ENCODE measurements at regions not wholly inside any gene's neighbourhood (a gene's known extent, or its start where the extent isn't known, plus 50 kb on each side); places are given as distances from the start of the nearest gene placed in this dataset.
A peak's percentile ranks its signal among the peaks of the same experiment; 100 is the strongest.
"Not testable (repeated sequence)": the region's sequence is repeated elsewhere in the genome, so short reads cannot be mapped to it uniquely, and the experiment has no call there.

DNA sequence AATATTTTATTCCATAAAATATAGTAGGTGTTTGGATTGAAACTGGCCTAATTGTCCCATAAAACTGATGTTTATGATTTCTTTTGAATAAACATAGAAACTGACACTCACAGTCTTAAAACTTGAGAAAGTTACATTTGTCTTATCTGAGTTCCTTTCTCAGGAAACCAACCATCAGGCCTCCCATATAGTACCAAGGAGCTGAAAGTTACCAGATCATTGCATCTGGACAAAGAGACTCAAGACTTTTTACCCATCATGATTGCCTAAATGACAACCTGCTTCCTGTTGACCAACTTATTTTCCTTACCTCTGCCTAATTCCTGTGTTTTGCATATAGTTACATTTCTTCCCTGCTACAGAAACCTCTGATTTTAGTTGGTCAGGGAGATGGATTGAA, 137.0 kb upstream of the XPO1 start:
- H3K27me3 Mint-ChIP-seq: no peaks in the 10 kb centered on the region
- peaks cover 18% of the 10 kb centered on the region for H3K9me3 Mint-ChIP-seq
- no peak overlapping the region for H3K27ac Mint-ChIP-seq
- no peak overlapping the region for H3K4me3 Mint-ChIP-seq
- H3K36me3 Mint-ChIP-seq (ENCODE audit: low read depth): no peaks in the 10 kb centered on the region
- DNase-seq: no peak
- peaks cover 19% of the 10 kb centered on the region for H3K4me1 Mint-ChIP-seq (ENCODE audit: low read depth)

DNA sequence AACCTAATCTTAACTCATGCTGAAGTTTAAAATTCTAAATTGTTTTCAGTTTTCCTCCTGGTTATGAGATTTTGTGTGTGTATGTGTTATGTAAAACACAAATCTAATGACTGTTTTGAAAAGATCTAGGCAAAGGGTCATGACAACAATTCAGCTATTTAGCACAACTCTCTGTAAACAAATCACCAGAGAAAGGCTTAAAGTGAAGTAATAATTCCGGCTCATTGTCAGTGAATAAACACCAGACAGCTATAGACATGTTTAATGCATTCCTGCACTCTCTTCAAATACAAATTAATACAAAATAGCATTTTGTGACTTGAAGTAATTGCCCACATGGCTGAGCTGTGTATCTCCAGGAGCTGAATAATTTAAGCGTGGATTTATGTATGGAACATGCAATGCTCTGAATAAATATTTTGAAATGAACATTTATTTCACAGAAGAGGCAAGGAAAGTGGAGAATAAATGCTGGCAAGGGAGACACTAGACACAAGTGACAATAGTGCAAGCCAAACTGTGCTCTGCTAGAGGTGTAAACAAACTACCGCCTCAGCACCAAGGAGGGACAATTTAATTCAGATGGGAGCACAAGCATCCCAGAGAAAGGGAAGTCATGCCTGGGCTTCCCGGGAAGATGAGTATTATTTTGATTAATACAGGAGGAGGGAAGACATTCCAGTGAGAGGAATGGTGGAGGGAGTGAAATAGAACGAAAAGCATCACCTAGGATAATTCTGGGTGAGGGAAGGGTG, 133.6 kb upstream of the XPO1 start:
- Mint-ChIP-seq H3K27me3 (no peaks in the 10 kb centered on the region), H3K36me3 (ENCODE audit: low read depth) (no peaks in the 10 kb centered on the region), H3K9me3 (peaks cover 18% of the 10 kb centered on the region), H3K4me3 (no peak overlapping the region), H3K27ac (peak overlapping the region; percentile 72), H3K4me1 (ENCODE audit: low read depth) (peaks cover 20% of the 10 kb centered on the region)
- DNase-seq: no peak

DNA sequence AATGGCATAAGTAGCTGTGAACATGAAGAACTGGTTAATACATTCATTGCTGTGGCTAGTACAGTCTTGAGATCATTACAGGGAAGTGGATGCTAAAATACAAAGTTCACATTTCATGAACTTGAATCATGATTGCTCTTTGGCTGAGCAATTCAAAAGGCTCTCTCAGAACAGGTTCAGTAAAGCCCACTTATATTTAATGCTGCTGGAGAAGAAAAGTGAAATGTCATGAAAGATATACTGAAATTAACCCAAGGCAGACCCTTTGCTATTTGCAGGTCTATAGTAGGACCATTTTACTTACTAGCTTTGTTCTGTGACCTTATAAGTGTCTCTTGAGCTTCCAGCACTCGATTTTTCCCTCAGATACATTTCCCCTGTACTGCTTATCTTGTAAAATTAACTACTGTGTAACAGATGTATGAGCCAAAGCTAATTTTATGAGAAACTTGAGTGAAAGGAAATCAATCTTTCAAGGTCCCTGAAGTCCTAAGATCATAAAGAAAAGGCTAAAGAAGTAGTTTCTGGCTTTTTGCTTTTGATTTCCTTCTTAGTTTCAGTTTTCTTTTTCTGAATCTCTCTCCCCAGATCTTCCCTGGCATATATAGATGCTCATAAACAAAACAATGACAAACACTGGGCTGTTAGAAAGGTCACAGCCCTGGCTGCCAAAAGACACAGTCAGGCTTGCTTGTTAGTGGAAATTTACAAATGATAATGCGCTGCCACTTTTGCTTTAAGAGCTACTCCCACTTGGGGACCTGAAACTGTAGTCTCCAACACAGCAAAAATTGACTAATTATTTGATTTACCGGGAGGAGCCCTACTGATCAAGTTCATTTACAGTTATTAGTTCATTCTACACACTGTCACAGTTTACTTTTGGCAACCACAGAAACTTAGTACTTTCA, 132.7 kb upstream of the XPO1 start:
- no peak for DNase-seq
- Mint-ChIP-seq H3K4me1 (ENCODE audit: low read depth) (peaks cover 20% of the 10 kb centered on the region), H3K4me3 (peak overlapping the region; percentile 25), H3K27me3 (no peaks in the 10 kb centered on the region), H3K36me3 (ENCODE audit: low read depth) (no peaks in the 10 kb centered on the region), H3K9me3 (peaks cover 16% of the 10 kb centered on the region), H3K27ac (peak overlapping the region; percentile 72)

DNA sequence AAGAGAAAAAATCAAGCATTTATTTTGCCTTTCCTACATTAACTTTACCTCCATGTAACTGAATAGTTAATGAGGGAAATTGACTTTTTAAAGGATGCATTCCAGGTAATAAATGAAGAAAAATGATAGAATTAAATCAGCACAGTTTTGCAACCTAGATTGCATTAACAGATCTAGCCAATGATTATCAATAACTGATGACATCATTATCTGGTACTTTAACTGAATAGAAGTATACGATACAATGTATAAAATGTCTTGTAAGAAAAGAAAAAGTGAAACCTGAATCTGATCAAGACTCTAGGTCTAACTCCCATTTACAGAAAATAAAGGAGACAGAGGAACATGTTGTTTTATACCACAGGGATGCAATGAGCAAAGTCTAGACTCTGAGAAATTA, 126.0 kb upstream of the XPO1 start:
- peaks cover 4% of the 10 kb centered on the region for H3K4me1 Mint-ChIP-seq (ENCODE audit: low read depth)
- H3K36me3 Mint-ChIP-seq (ENCODE audit: low read depth): no peaks in the 10 kb centered on the region
- no peaks in the 10 kb centered on the region for H3K9me3 Mint-ChIP-seq
- no peak overlapping the region for H3K4me3 Mint-ChIP-seq
- no peak overlapping the region for H3K27ac Mint-ChIP-seq
- H3K27me3 Mint-ChIP-seq: no peaks in the 10 kb centered on the region
- no peak for DNase-seq

DNA sequence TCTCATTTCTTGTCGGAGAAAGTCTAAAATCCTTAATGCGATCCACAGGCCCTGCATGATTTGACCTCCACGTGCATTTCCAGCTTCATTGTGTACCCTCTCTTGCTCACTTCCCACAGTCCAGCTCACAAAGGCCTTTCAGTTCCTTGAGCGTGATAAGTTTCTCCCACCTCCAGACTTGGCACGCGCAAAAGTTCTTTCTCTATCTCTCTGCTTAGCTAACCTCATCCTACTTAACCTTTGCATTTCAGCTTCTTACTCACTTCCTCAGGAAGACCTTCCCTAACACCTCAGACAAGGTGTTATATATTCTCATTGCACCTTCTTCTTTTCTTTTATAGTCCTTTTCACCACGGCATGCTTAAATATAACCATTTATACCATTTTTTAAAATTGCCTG, 124.8 kb upstream of the XPO1 start:
- Mint-ChIP-seq H3K27ac (no peak overlapping the region), H3K36me3 (ENCODE audit: low read depth) (no peaks in the 10 kb centered on the region)

DNA sequence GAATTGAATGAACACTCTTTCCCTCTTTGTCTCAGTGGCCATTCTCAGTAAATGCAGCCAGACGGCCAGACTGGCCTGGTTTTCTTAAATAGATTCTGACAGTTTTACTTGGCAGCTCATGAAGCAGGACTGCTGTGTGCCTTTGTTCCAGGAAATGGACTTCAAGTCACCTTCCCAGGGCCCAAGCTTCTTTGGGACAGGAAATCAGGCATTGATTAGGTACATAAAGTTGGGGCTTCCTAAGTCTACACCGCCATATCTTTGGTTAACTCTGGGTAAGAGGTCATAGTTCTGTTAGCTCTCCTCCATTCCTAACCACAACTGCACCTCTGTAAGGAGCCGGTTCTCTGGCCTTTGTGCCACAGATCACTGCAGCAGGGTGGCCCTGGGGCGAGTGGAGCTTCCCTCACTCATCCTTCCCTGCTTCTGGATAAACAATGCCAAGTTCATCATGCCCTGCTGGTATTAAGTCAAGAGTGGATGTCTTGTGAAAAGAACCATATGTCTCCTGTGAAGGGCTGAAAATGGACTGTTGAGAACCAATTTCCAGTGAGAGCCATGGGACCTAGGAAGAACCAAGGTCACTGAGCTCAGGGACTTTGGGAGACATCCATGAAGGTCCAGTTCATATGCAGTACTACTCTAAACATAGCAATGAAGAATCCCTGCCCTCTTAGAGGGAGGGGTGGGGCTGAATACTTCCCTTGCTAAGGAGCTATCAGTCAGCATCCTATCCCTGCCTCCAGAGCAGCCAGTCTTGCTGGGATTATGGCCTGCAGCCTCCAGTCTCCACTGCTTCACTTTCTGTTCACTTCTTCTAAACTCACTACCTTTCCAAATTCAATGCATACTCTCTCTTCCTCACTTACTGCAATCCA, 122.6 kb upstream of the XPO1 start:
- Mint-ChIP-seq H3K4me1 (ENCODE audit: low read depth) (peaks cover 4% of the 10 kb centered on the region), H3K4me3 (no peak overlapping the region), H3K27ac (no peak overlapping the region), H3K36me3 (ENCODE audit: low read depth) (no peaks in the 10 kb centered on the region), H3K27me3 (no peaks in the 10 kb centered on the region), H3K9me3 (no peaks in the 10 kb centered on the region)
- DNase-seq: no peak

More for the DNA sequence above, 124.8 kb upstream of the XPO1 start:
- H3K4me1 Mint-ChIP-seq (ENCODE audit: low read depth): peaks cover 4% of the 10 kb centered on the region
- no peaks in the 10 kb centered on the region for H3K27me3 Mint-ChIP-seq
- no peak overlapping the region for H3K4me3 Mint-ChIP-seq
- H3K9me3 Mint-ChIP-seq: no peaks in the 10 kb centered on the region
- no peak for DNase-seq

DNA sequence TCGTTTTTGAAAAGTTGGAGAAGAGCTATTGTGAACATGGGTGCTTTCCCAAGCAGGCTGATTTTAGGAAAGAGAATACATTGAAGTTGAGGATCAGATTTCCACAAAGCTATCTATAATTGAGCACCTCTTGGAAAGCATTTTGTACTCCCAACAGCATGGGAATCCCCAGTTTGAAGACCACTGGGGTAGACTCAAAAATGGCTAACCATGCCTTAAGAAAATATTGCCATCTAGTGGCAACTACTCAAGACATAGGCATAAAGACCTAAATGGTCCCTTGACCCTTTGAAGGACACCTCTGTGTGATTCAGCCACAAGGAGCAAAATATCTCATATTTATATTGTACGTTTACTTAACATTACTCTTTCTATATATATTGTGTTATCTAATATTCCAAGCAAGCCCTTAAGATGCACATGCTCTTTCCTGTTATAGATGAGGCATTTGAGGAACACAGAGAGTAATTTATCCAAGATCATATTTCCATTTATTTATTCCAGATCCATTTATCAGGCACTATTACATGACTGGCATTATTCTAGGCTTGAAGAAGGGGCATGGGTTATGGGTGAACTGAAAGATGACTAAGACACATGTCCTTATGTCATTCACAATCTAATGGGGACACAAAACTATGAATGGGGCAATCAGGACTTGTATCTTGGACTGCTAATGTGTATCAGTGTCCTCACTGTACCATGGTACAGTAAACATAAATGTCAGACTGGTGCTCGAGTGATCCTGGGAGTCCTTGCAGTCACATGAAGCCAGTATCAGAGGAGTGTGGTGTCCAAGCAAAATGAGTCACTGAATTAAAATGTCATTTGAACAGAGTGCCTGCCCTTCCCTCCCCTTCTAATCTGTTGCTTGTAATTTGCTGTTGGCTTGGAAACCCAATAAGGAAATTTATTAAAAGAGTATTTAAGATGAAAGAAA, 121.0 kb upstream of the XPO1 start:
- DNase-seq: no peak

DNA sequence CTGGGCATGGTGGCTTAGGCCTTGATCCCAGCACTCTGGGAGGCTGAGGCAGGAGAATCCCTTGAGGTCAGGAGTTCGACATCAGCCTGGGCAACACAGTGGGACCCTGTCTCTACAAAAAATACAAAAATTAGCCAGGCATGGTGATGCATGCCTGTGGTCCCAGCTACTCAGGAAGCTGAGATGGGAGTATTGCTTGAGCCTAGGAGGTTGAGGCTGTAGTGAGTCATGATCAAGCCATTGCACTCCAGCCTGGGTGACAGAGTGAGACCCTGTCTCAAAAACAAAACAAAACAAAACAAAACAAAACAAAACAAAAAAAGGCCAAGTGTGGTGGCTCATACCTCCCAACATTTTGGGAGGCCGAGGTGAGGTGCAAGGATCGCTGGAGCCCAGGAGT, 111.8 kb upstream of the XPO1 start:
- H3K27ac Mint-ChIP-seq, H3K27me3 Mint-ChIP-seq: not testable (repeated sequence)

More for the DNA sequence above, 121.0 kb upstream of the XPO1 start:
- Mint-ChIP-seq H3K27ac (no peak overlapping the region), H3K4me3 (no peak overlapping the region), H3K27me3 (no peaks in the 10 kb centered on the region), H3K9me3 (no peaks in the 10 kb centered on the region), H3K36me3 (ENCODE audit: low read depth) (no peaks in the 10 kb centered on the region), H3K4me1 (ENCODE audit: low read depth) (peaks cover 4% of the 10 kb centered on the region)

DNA sequence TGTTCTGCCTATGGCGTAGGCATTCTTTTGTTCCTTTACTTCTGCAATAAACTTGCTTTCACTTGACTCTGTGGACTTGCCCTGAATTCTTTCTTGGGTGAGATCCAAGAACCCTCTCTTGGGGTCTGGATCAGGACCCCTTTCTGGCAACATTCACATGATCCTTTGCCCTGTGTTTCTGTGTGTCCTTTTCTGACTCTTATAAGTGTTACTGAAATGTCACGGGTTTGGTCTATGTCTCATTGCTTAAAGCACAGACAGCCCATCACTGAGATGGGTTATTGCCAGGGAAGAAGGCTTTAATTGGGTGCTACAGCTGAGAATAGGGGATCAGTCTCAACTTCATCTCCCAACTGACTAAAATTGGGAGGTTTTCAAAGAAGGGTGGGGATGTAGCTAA, 110.9 kb upstream of the XPO1 start:
- Mint-ChIP-seq H3K4me1 (ENCODE audit: low read depth) (no peaks in the 10 kb centered on the region), H3K9me3 (peaks cover 16% of the 10 kb centered on the region), H3K27ac (no peak overlapping the region), H3K27me3 (no peaks in the 10 kb centered on the region), H3K4me3 (no peak overlapping the region), H3K36me3 (ENCODE audit: low read depth) (no peaks in the 10 kb centered on the region)
- DNase-seq: no peak

More for the DNA sequence above, 111.8 kb upstream of the XPO1 start:
- not testable (repeated sequence) for H3K4me3 Mint-ChIP-seq; DNase-seq; H3K36me3 Mint-ChIP-seq (ENCODE audit: low read depth); H3K4me1 Mint-ChIP-seq (ENCODE audit: low read depth)
- H3K9me3 Mint-ChIP-seq: peaks cover 16% of the 10 kb centered on the region

DNA sequence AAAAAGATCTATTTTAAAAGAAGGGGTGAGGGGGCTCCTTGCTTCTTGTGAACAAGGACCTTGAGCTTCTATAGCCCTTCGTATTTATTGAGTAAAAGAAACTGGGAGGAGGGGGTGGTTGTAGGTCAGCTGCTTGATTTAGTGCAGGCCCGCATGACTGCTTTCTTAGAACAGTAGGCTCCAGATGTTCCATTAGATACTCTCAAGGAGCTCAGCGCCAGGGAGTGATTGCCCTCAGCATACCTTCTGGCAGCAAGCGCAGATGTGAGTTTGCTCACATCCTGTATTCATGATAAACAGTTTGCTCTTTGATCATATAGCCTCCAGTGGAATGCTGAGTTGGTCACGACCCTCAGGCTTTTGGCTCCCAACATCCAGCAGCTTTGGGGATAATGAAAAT, 108.9 kb upstream of the XPO1 start:
- no peak for DNase-seq
- no peaks in the 10 kb centered on the region for H3K4me1 Mint-ChIP-seq (ENCODE audit: low read depth)
- peaks cover 16% of the 10 kb centered on the region for H3K9me3 Mint-ChIP-seq
- no peak overlapping the region for H3K4me3 Mint-ChIP-seq
- no peak overlapping the region for H3K27ac Mint-ChIP-seq
- H3K36me3 Mint-ChIP-seq (ENCODE audit: low read depth): no peaks in the 10 kb centered on the region
- H3K27me3 Mint-ChIP-seq: no peaks in the 10 kb centered on the region

DNA sequence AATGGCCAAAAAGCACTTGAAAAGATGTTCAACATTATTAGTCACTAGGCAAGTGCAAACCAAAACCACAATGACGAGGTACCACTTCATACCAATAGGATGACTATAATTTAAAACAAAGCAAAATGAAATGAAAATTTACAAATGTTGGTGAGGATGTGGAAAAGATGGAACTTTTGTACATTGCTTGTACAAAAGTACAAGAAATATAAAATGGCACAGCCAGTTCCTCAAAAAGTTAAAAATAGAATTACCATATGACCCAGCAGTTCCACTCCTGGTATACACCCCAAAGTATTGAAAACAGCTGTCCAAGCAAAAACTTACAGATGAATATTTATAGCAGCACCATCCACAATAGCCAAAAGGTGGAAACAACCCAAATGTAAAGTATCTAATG, 107.8 kb upstream of the XPO1 start:
- Mint-ChIP-seq H3K27me3 (no peaks in the 10 kb centered on the region), H3K27ac (no peak overlapping the region), H3K36me3 (ENCODE audit: low read depth) (no peaks in the 10 kb centered on the region), H3K9me3 (peaks cover 16% of the 10 kb centered on the region), H3K4me3 (no peak overlapping the region), H3K4me1 (ENCODE audit: low read depth) (no peaks in the 10 kb centered on the region)
- DNase-seq: no peak

DNA sequence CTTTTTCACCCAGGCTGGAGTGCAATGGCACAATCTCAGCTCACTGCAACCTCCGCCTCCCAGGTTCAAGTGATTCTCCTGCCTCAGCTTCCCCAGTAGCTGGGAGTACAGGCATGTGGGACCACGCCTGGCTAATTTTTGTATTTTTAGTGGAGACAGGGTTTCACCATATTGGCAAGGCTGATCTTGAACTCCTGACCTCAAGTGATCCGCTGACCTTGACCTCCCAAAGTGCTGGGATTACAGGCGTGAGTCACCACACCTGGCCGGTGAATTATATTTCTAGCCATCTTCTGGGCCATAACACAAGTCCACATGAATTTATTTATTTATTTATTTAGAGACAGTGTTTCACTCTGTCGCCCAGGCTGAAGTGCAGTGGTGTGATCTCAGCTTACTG, 105.0 kb upstream of the XPO1 start:
- not testable (repeated sequence) for H3K4me1 Mint-ChIP-seq (ENCODE audit: low read depth); H3K36me3 Mint-ChIP-seq (ENCODE audit: low read depth); H3K4me3 Mint-ChIP-seq; DNase-seq; H3K9me3 Mint-ChIP-seq; H3K27ac Mint-ChIP-seq; H3K27me3 Mint-ChIP-seq

DNA sequence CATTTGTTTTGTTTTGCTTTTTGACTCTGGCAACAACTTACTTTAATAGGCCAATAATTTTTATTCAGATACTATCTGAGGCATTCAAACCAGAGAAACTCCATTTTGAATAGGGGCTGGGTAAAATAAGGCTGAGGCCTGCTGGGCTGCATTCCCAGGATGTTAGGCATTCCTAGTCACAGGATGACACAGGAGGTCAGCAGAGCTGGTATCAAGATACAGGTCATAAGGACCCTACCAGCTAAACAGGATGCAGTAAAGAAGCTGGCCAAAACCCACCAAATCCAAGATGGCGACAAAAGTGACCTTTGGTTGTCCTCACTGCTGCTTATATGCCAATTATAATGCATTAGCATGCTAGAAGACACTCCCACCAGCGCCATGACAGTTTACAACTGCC, 102.2 kb upstream of the XPO1 start:
- Mint-ChIP-seq H3K27me3 (no peaks in the 10 kb centered on the region), H3K36me3 (ENCODE audit: low read depth) (no peaks in the 10 kb centered on the region), H3K4me3 (no peak overlapping the region), H3K4me1 (ENCODE audit: low read depth) (no peaks in the 10 kb centered on the region), H3K27ac (no peak overlapping the region), H3K9me3 (no peaks in the 10 kb centered on the region)
- no peak for DNase-seq

DNA sequence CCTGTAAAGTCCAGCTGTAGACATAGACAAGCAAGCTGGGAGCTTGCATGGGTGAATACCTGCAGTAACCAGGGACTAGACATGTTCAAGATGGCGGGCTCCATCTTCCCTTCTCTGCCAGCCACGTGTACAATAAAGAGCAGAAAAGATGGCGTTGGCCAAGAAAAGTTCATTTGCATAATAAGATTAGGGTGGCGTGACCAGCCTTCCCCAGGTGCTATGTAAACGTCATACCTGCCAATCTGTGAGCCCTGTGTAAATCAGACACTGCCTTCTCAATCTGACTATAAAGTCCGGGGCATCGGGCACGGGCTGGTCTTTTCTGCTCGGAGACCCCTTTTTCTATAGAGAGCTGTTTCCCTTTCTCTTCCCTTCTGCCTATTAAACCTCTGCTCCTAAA, 101.6 kb upstream of the XPO1 start:
- DNase-seq: no peak
- Mint-ChIP-seq H3K4me1 (ENCODE audit: low read depth) (no peaks in the 10 kb centered on the region), H3K4me3 (no peak overlapping the region), H3K27ac (no peak overlapping the region), H3K27me3 (no peaks in the 10 kb centered on the region), H3K9me3 (no peaks in the 10 kb centered on the region), H3K36me3 (ENCODE audit: low read depth) (no peaks in the 10 kb centered on the region)
